ENCODE measurements at regions not wholly inside any gene's neighbourhood (a gene's known extent, or its start where the extent isn't known, plus 50 kb on each side); places are given as distances from the start of the nearest gene placed in this dataset.
"Not testable (repeated sequence)": the region's sequence is repeated elsewhere in the genome, so short reads cannot be mapped to it uniquely, and the experiment has no call there.

- H4K20me1 ChIP-seq (replicated peaks; ENCODE audit: control insufficient read depth, insufficient read depth, low read length); in situ Hi-C loops (cut with MboI); POLR2A ChIA-PET; H3K79me2 ChIP-seq (ENCODE audit: control insufficient read depth, insufficient read depth, low read length); FAIRE-seq; H3K27ac ChIP-seq (ENCODE audit: extremely low read depth, low read depth, low read length); DNase-seq (ENCODE audit: extremely low read depth in 1 of 4, low spot score in 3 of 4); H2AFZ ChIP-seq (ENCODE audit: low read depth, low read length); H3K4me1 ChIP-seq (replicated peaks in 1 of 2; ENCODE audit: control insufficient read depth in 2 of 2, insufficient read depth in 2 of 2, low read length in 2 of 2); ATAC-seq; CTCF ChIA-PET (ENCODE audit: low intra/inter-chr PET ratio); H3K36me3 ChIP-seq (ENCODE audit: control insufficient read depth, insufficient read depth, low read length); BruUV-seq (replicated peaks); H3K9me1 ChIP-seq (ENCODE audit: control insufficient read depth, insufficient read depth, low read length); intact Hi-C loops (cut with micrococcal nuclease); H3K4me3 ChIP-seq; H3K9me3 ChIP-seq (replicated peaks; ENCODE audit: control insufficient read depth, insufficient read depth, low read depth, low read length); H3K9ac ChIP-seq (ENCODE audit: insufficient read depth in 1 of 2, low read depth in 2 of 2, low read length in 2 of 2); H3K4me2 ChIP-seq (ENCODE audit: insufficient read depth, low read length): not testable (repeated sequence)
- 6% methylated on average over 7 of the region's 9 CpGs for WGBS (ENCODE audit: insufficient coverage, low coverage, missing lambda C conversion rate)
- H3K27me3 ChIP-seq (ENCODE audit: control insufficient read depth in 2 of 2, insufficient read depth in 2 of 2, low read length in 2 of 2): peaks cover 0 to 10% of the 10 kb centered on the region in 2 experiments; a peak in 1 of 5 replicates
These were observed 307.3 kb downstream of the CCDC74A start for GRCh38 chr2:131835022-131835421.

- no peak overlapping the region for H3K4me3 ChIP-seq
- no peaks in the 10 kb centered on the region for H3K79me2 ChIP-seq (ENCODE audit: control insufficient read depth, insufficient read depth, low read length)
- WGBS (ENCODE audit: insufficient coverage, low coverage, missing lambda C conversion rate): 2% methylated on average over 18 of the region's 24 CpGs
- no peak for TF ChIP-seq ZNF696 (CRISPR knock-in tag; conservative IDR thresholded peaks at IDR 0.05)
- no peak for FAIRE-seq
- H3K4me1 ChIP-seq (replicated peaks in 1 of 2; ENCODE audit: control insufficient read depth in 2 of 2, insufficient read depth in 2 of 2, low read length in 2 of 2): peaks cover 0 to 9% of the 10 kb centered on the region in 2 experiments; a peak in 2 of 5 replicates
- no peaks in the 10 kb centered on the region for H3K36me3 ChIP-seq (ENCODE audit: control insufficient read depth, insufficient read depth, low read length)
- ChIA-PET POLR2A (no interaction called here), CTCF (ENCODE audit: low intra/inter-chr PET ratio) (no interaction called here)
- H3K9me3 ChIP-seq (replicated peaks; ENCODE audit: control insufficient read depth, insufficient read depth, low read depth, low read length): no peaks in the 10 kb centered on the region
- H3K9me1 ChIP-seq (ENCODE audit: control insufficient read depth, insufficient read depth, low read length): no peaks in the 10 kb centered on the region
- no peak for ATAC-seq
- H3K27ac ChIP-seq (ENCODE audit: extremely low read depth, low read depth, low read length): no peak overlapping the region
- no peak for DNase-seq (ENCODE audit: extremely low read depth in 1 of 4, low spot score in 3 of 4)
- H3K27me3 ChIP-seq (ENCODE audit: control insufficient read depth in 2 of 2, insufficient read depth in 2 of 2, low read length in 2 of 2): peaks cover 0 to 10% of the 10 kb centered on the region in 2 experiments; a peak in 1 of 5 replicates
- BruUV-seq (replicated peaks): no TSS peak
- in situ Hi-C loops (cut with MboI): no loop called here
- H3K4me2 ChIP-seq (ENCODE audit: insufficient read depth, low read length): no peak overlapping the region
- no peak overlapping the region for H3K9ac ChIP-seq (ENCODE audit: insufficient read depth in 1 of 2, low read depth in 2 of 2, low read length in 2 of 2)
- intact Hi-C loops (cut with micrococcal nuclease): no loop called here
- H2AFZ ChIP-seq (ENCODE audit: low read depth, low read length): no peak overlapping the region
- H4K20me1 ChIP-seq (replicated peaks; ENCODE audit: control insufficient read depth, insufficient read depth, low read length): no peaks in the 10 kb centered on the region
These were observed 308.0 kb downstream of the CCDC74A start for GRCh38 chr2:131835621-131836091.

GRCh38 chr2:131836116-131836515 is 308.4 kb downstream of the CCDC74A start:
- H3K27ac ChIP-seq (ENCODE audit: extremely low read depth, low read depth, low read length); POLR2A ChIA-PET; H4K20me1 ChIP-seq (replicated peaks; ENCODE audit: control insufficient read depth, insufficient read depth, low read length); BruUV-seq (replicated peaks); H3K4me3 ChIP-seq; in situ Hi-C loops (cut with MboI); H2AFZ ChIP-seq (ENCODE audit: low read depth, low read length); H3K4me2 ChIP-seq (ENCODE audit: insufficient read depth, low read length); H3K9me1 ChIP-seq (ENCODE audit: control insufficient read depth, insufficient read depth, low read length); H3K9ac ChIP-seq (ENCODE audit: insufficient read depth in 1 of 2, low read depth in 2 of 2, low read length in 2 of 2); CTCF ChIA-PET (ENCODE audit: low intra/inter-chr PET ratio); H3K9me3 ChIP-seq (replicated peaks; ENCODE audit: control insufficient read depth, insufficient read depth, low read depth, low read length); intact Hi-C loops (cut with micrococcal nuclease); DNase-seq (ENCODE audit: extremely low read depth in 1 of 4, low spot score in 3 of 4); ATAC-seq; FAIRE-seq; H3K4me1 ChIP-seq (replicated peaks in 1 of 2; ENCODE audit: control insufficient read depth in 2 of 2, insufficient read depth in 2 of 2, low read length in 2 of 2); H3K79me2 ChIP-seq (ENCODE audit: control insufficient read depth, insufficient read depth, low read length); H3K36me3 ChIP-seq (ENCODE audit: control insufficient read depth, insufficient read depth, low read length): not testable (repeated sequence)
- peaks cover 0 to 10% of the 10 kb centered on the region in 2 experiments; a peak in 1 of 5 replicates for H3K27me3 ChIP-seq (ENCODE audit: control insufficient read depth in 2 of 2, insufficient read depth in 2 of 2, low read length in 2 of 2)
- WGBS (ENCODE audit: insufficient coverage, low coverage, missing lambda C conversion rate): 0% methylated on average over 6 of the region's 11 CpGs

GRCh38 chr2:131844044-131844443 is 316.4 kb downstream of the CCDC74A start:
- H3K4me3 ChIP-seq; H3K9ac ChIP-seq (ENCODE audit: insufficient read depth in 1 of 2, low read depth in 2 of 2, low read length in 2 of 2); H3K27me3 ChIP-seq (ENCODE audit: control insufficient read depth in 2 of 2, insufficient read depth in 2 of 2, low read length in 2 of 2); H3K4me1 ChIP-seq (replicated peaks in 1 of 2; ENCODE audit: control insufficient read depth in 2 of 2, insufficient read depth in 2 of 2, low read length in 2 of 2); H2AFZ ChIP-seq (ENCODE audit: low read depth, low read length); in situ Hi-C loops (cut with MboI); FAIRE-seq; DNase-seq (ENCODE audit: extremely low read depth in 1 of 4, low spot score in 3 of 4); H3K27ac ChIP-seq (ENCODE audit: extremely low read depth, low read depth, low read length); BruUV-seq (replicated peaks); H3K9me1 ChIP-seq (ENCODE audit: control insufficient read depth, insufficient read depth, low read length); H3K36me3 ChIP-seq (ENCODE audit: control insufficient read depth, insufficient read depth, low read length); POLR2A ChIA-PET; H3K4me2 ChIP-seq (ENCODE audit: insufficient read depth, low read length); H3K9me3 ChIP-seq (replicated peaks; ENCODE audit: control insufficient read depth, insufficient read depth, low read depth, low read length); H3K79me2 ChIP-seq (ENCODE audit: control insufficient read depth, insufficient read depth, low read length); CTCF ChIA-PET (ENCODE audit: low intra/inter-chr PET ratio); H4K20me1 ChIP-seq (replicated peaks; ENCODE audit: control insufficient read depth, insufficient read depth, low read length); ATAC-seq; intact Hi-C loops (cut with micrococcal nuclease): not testable (repeated sequence)
- WGBS (ENCODE audit: insufficient coverage, low coverage, missing lambda C conversion rate): 0% methylated on average over 2 of the region's 2 CpGs

Measured in K562 (cell line).